HFFc6 (cell line): ENCODE measurements at regions not wholly inside any gene's neighbourhood (a gene's known extent, or its start where the extent isn't known, plus 50 kb on each side); places are given as distances from the start of the nearest gene placed in this dataset.

Experiments
- DNase-seq: peaks from one replicate; pipeline ENCODE4 v3.0.0-alpha.2; 2018
- H3K27ac Mint-ChIP-seq: 2 replicates; pipeline ENCODE4 v1.8.0; 2020; ENCODE audit warnings: mild to moderate bottlenecking, mixed read lengths
- H3K27me3 Mint-ChIP-seq: 2 replicates; pipeline ENCODE4 v1.8.0; 2021; ENCODE audit warnings: mild to moderate bottlenecking, moderate library complexity, mixed read lengths; ENCODE audit not compliant: insufficient read depth
- H3K36me3 Mint-ChIP-seq: 2 replicates; pipeline ENCODE4 v1.8.0; 2021; ENCODE audit warnings: low read depth, mixed read lengths
- H3K4me1 Mint-ChIP-seq: 2 replicates; pipeline ENCODE4 v1.8.0; 2020; ENCODE audit warnings: low read depth, mixed read lengths
- H3K4me3 Mint-ChIP-seq: 2 replicates; pipeline ENCODE4 v1.8.0; 2020; ENCODE audit warnings: mild to moderate bottlenecking, moderate library complexity, mixed read lengths
- H3K9me3 Mint-ChIP-seq: 2 replicates; pipeline ENCODE4 v1.8.0; 2020; ENCODE audit warnings: mild to moderate bottlenecking, mixed read lengths
- CTCF ChIP-seq: fragments of 200-600 bp; sonication (generic); IDR thresholded peaks from 2 replicates; pipeline ENCODE4 v1.5.0; 2021; ENCODE audit warnings: antibody characterized with exemption, mild to moderate bottlenecking

GRCh38 chr9:92180002-92180400, 64.8 kb upstream of the SPTLC1 start:
- no peak for DNase-seq
- no peak for TF ChIP-seq CTCF
- Mint-ChIP-seq H3K36me3 (no peaks in the 10 kb centered on the region), H3K27me3 (no peaks in the 10 kb centered on the region; the same call in 1 of the 2 replicates), H3K4me1 (peaks cover 22% of the 10 kb centered on the region), H3K9me3 (no peaks in the 10 kb centered on the region), H3K27ac (no peak overlapping the region), H3K4me3 (no peak overlapping the region)

GRCh38 chr9:92179286-92180001, 64.2 kb upstream of the SPTLC1 start:
- no peak for TF ChIP-seq CTCF
- Mint-ChIP-seq H3K27me3 (peaks cover under 1% of the 10 kb centered on the region; the same call in 1 of the 2 replicates), H3K36me3 (peaks cover under 1% of the 10 kb centered on the region; the same call in 1 of the 2 replicates), H3K4me1 (peaks cover 22% of the 10 kb centered on the region), H3K4me3 (no peak overlapping the region), H3K9me3 (peaks cover 2% of the 10 kb centered on the region; the same call in 1 of the 2 replicates), H3K27ac (no peak overlapping the region)
- DNase-seq = no peak

GRCh38 chr9:92177591-92177990, 62.4 kb upstream of the SPTLC1 start:
- no peak for DNase-seq
- Mint-ChIP-seq H3K27ac (no peak overlapping the region), H3K4me1 (peaks cover 22% of the 10 kb centered on the region), H3K9me3 (peaks cover 18% of the 10 kb centered on the region), H3K4me3 (no peak overlapping the region), H3K27me3 (peaks cover 6% of the 10 kb centered on the region), H3K36me3 (peaks cover 12% of the 10 kb centered on the region)
- TF ChIP-seq CTCF = no peak

- H3K27me3 Mint-ChIP-seq = peaks cover 6% of the 10 kb centered on the region
- H3K4me3 Mint-ChIP-seq = no peak overlapping the region
- no peak overlapping the region for H3K27ac Mint-ChIP-seq
Measured at GRCh38 chr9:92176800-92177185, 61.6 kb upstream of the SPTLC1 start.

GRCh38 chr9:92176068-92176799, 61.0 kb upstream of the SPTLC1 start:
- TF ChIP-seq CTCF = peak; percentile 69
- Mint-ChIP-seq H3K4me3 (no peak overlapping the region), H3K36me3 (peaks cover 12% of the 10 kb centered on the region), H3K4me1 (peaks cover 19% of the 10 kb centered on the region), H3K9me3 (peaks cover 18% of the 10 kb centered on the region), H3K27ac (no peak overlapping the region), H3K27me3 (peaks cover 10% of the 10 kb centered on the region)
- no peak for DNase-seq

More at GRCh38 chr9:92176800-92177185, 61.6 kb upstream of the SPTLC1 start:
- H3K36me3 Mint-ChIP-seq = peaks cover 12% of the 10 kb centered on the region
- DNase-seq = no peak
- H3K9me3 Mint-ChIP-seq = peaks cover 18% of the 10 kb centered on the region
- no peak for TF ChIP-seq CTCF
- peaks cover 22% of the 10 kb centered on the region for H3K4me1 Mint-ChIP-seq
